Jurkat, Clone E6-1 (cell line): ENCODE measurements at regions not wholly inside any gene's neighbourhood (a gene's known extent, or its start where the extent isn't known, plus 50 kb on each side); places are given as distances from the start of the nearest gene placed in this dataset.
"Not testable (repeated sequence)": the region's sequence is repeated elsewhere in the genome, so short reads cannot be mapped to it uniquely, and the experiment has no call there.

Experiments used
- DNase-seq: peaks from one replicate; pipeline ENCODE4 v3.0.0-alpha.2; 2011; ENCODE audit warnings: low read depth, low spot score
- H3K4me3 ChIP-seq: 2 replicates; pipeline ENCODE4 v1.5.1; 2011; ENCODE audit warnings: mild to moderate bottlenecking, low read length, control low read depth, moderate library complexity

DNA sequence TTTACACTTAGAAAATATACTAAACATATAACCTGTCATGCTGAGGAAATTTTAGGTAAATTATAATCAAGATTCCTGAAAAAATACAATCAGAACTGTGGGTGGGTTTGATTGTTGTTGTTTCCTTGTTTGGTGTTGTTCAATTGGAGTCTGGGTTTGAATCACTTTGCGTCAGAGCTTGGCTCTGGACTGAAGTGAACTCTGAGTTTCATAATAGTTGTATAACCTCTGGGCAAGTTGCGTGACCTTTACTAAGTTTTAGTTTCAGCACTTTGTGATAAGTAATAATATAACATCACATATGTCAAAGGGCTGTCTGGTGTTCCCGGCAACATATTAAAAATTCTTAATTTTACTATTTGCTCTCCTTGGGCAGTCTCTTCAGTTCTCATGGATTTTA lies 758.1 kb downstream of the RAPGEF2 start:
- no peak overlapping the region for H3K4me3 ChIP-seq
- no peak for DNase-seq

GRCh38 chr4:159864337-159864736 lies 761.5 kb downstream of the RAPGEF2 start:
- no peak for DNase-seq
- no peak overlapping the region for H3K4me3 ChIP-seq

- DNase-seq: no peak
Measured at GRCh38 chr4:159867673-159868072, 764.8 kb downstream of the RAPGEF2 start.

DNA sequence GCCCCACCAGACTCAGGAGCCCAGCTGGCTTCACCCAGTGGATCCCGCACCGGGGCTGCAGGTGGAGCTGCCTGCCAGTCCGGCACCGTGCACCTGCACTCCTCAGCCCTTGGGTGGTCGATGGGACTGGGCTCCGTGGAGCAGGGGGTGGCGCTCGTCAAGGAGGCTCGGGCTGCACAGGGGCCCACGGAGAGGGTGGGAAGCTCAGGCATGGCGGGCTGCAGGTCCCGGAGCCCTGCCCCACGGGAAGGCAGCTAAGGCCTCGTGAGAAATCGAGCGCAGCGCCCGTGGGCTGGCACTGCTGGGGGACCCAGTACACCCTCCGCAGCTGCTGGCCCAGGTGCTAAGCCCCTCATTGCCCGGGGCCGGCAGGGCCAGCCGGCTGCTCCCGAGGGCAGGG lies 766.1 kb downstream of the RAPGEF2 start:
- not testable (repeated sequence) for DNase-seq, H3K4me3 ChIP-seq

More at GRCh38 chr4:159867673-159868072, 764.8 kb downstream of the RAPGEF2 start:
- no peak overlapping the region for H3K4me3 ChIP-seq

- no peak overlapping the region for H3K4me3 ChIP-seq
- no peak for DNase-seq
Measured at GRCh38 chr4:159871141-159871540, 768.3 kb downstream of the RAPGEF2 start.

- no peak for DNase-seq
- no peak overlapping the region for H3K4me3 ChIP-seq
Measured at GRCh38 chr4:159881158-159881557, 778.3 kb downstream of the RAPGEF2 start.

GRCh38 chr4:159884989-159885388 lies 782.1 kb downstream of the RAPGEF2 start:
- DNase-seq: no peak
- H3K4me3 ChIP-seq: no peak overlapping the region

DNA sequence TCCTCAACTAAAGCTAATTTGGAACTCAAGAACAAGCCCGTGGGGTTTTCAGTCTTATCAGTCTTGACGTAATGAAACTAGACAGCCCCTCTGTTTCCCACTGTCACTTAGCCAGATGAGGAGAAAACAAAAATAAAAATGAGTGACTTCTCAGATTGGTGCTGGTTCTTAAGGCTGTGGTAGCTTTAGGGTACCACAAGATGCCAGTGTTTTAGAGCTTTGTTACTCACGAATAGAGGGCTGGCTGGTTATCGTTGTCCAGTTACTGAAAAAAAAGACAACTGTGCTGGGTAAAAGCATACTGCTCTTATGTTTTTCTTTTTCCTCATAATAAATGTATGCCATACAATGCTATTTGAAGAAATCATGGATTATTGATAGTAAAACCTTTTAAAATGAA lies 796.7 kb downstream of the RAPGEF2 start:
- no peak for DNase-seq
- H3K4me3 ChIP-seq: no peak overlapping the region

DNA sequence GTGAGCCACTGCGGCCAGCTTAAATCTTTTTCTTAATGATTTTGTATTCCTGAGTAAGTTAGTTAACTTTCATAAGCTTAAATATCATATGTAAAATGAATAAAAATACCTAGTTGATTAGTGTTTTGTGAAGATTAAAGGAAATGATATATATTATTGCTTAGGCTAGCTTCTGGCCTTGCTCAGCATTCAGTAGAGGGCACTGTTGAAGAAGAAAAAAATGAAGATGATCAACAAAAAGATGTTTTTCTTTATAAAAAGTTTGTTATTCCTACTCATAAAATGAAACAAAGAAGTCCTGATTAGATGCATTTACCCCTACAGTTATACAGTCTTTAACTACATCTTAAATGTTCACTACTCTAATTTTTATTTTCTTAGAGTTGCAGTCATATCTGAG lies 797.7 kb downstream of the RAPGEF2 start:
- H3K4me3 ChIP-seq: no peak overlapping the region
- no peak for DNase-seq

GRCh38 chr4:159902648-159903047 lies 799.8 kb downstream of the RAPGEF2 start:
- DNase-seq: no peak
- H3K4me3 ChIP-seq: no peak overlapping the region

DNA sequence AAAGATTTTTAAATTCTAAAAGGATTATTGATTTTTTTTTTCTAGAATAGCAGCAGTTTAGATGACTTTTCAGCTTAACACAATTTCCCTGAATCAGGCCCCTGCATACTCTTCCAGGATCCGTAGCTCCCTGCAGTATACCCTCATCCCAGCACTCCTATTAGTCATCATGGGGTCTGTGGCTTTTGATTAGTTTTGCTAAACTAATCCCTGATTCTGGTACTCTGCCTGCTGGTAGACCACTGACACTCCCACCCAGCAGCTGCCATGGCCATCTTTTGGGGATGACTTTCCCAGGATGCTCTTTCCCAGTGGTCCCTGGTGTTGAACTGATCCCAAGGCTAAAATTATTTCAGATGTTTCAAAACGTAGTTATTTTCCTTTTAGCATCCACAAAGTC lies 802.0 kb downstream of the RAPGEF2 start:
- H3K4me3 ChIP-seq: no peak overlapping the region
- DNase-seq: no peak

DNA sequence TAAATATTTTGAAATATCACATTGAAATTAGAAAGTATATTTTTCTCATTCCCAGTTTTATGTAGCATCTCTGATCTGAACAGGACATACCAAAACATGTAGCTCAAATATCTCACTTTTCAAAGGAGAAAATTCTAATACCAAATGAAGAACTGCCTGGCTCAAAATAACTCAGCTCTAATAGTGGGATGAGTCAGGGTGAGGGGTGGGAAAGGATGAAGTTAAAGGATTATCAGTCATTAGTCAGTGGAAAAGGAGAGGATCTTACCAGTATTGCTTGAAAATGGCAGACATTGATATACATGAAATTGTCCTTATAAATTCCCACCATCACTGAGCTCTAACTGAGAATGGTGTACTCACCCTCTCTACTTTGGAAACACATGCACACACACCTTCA lies 803.2 kb downstream of the RAPGEF2 start:
- DNase-seq: no peak
- no peak overlapping the region for H3K4me3 ChIP-seq

DNA sequence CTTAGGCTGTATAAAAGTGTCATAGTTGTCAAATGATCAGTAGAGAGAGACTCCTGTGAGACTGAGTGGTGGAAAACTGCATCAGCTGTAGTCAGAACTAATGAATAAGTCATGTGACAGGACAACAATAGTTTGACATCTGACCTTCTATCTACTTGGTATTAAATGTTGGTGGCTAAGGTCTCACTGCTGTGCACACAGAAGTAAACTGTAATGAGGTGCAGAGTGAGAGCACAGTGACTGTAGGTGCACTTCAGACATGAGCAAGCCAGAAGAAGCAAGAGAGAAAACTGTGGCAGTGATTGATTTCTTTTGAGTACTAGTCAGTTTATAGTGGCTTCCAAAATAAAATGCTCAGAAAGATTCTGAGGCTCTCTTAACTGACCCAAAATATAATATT lies 803.6 kb downstream of the RAPGEF2 start:
- no peak for DNase-seq

GRCh38 chr4:159910721-159911120 lies 807.8 kb downstream of the RAPGEF2 start:
- no peak overlapping the region for H3K4me3 ChIP-seq
- DNase-seq: no peak

More for the DNA sequence above, 803.6 kb downstream of the RAPGEF2 start:
- H3K4me3 ChIP-seq: no peak overlapping the region

DNA sequence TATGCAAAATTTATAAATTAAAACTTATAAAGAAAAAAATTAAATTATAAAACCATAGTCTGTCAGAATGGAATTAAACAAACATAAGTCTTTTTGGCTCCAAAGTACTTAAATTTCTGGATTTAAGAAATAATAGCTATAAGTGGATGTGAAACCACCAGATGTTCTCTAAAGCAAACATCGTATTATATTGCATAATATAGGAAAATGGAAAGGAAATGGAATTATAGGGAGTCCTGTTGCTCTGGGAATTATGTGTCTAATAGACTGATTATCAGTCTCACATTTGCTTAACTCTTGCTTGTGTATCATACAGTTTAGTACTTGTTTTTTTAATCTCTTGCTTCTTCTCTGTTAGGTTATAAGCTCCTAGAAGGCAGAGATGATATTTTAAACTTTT lies 819.2 kb downstream of the RAPGEF2 start:
- H3K4me3 ChIP-seq: no peak overlapping the region
- DNase-seq: no peak

- no peak overlapping the region for H3K4me3 ChIP-seq
- no peak for DNase-seq
Measured at GRCh38 chr4:159925770-159926169, 822.9 kb downstream of the RAPGEF2 start.

DNA sequence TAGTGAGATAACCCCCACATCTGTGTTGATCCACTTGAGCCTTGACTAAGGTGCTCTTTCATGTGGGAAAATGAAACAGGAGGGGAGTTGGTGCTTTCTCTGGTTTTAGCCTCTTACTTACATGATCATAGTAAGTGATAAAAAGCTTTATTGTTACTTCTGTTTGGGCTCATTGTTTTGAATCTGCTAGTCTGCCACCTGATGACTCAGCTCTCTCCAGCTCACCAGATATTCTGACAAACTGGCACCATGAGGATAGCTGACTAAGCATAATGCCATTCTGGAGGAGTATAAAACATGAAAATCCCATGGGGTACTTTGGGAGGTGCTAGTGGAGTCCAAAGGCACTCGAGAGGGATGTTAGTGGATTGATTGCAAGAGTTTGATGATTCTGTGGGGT lies 824.0 kb downstream of the RAPGEF2 start:
- DNase-seq: no peak
- H3K4me3 ChIP-seq: no peak overlapping the region

- no peak overlapping the region for H3K4me3 ChIP-seq
- DNase-seq: no peak
Measured at GRCh38 chr4:159927781-159928180, 824.9 kb downstream of the RAPGEF2 start.

DNA sequence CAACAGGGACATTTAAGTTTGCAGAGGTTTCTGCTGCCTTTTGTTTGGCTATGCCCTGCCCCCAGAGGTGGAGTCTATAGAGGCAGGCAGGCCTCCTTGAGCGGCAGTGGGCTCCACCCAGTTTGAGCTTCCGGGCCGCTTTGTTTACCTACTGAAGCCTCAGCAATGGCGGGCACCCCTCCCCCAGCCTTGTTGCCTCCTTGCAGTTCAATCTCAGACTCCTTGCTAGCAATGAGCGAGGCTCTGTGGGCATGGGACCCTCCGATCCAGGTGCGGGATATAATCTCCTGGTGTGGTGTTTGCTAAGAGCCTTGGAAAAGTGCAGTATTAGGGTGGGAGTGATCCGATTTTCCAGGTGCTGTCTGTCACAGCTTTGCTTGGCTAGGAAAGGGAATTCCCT lies 831.7 kb downstream of the RAPGEF2 start:
- DNase-seq, H3K4me3 ChIP-seq: not testable (repeated sequence)

DNA sequence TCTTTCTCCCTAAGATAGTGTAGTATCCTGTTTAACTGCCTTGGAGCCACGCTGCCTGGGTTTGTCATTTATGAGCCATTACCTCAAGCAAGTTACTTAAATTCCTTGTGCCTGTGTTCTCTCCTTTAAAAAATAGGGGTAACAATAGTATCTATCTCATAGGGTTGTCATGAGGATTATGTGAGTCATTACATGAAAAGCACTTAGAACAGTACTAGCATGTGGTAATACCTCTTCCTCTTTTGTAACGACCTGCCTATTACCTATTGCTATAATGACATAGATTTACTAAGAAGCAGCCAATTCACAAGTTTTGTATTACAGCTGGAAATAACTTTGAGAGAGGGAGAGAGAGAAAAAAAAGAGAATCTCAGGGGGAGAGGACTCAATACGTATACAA lies 834.7 kb downstream of the RAPGEF2 start:
- H3K4me3 ChIP-seq: no peak overlapping the region
- DNase-seq: no peak

- H3K4me3 ChIP-seq, DNase-seq: not testable (repeated sequence)
Measured at GRCh38 chr4:159939681-159940080, 836.8 kb downstream of the RAPGEF2 start.

DNA sequence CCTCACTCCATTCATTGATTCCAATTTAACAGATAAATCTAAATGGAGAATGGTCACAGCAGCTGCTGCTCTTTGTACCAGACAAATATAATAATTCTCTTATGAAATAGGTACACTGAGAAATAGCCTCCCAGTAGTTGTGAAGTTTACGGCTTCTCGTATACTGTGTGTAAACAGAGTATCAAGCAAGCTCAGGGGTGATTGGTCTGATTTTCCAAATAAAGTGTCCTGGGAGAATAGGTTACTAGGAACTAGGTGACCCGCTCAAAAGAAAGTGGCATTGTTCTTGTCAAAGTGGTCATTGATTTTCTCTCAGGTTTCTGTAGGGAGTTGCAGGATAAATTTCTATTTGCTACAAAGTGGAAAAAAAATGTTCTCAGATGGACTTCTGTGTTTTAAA lies 838.2 kb downstream of the RAPGEF2 start:
- no peak for DNase-seq
- H3K4me3 ChIP-seq: no peak overlapping the region
